ENCODE measurements at regions not wholly inside any gene's neighbourhood (a gene's known extent, or its start where the extent isn't known, plus 50 kb on each side); places are given as distances from the start of the nearest gene placed in this dataset.

DNA sequence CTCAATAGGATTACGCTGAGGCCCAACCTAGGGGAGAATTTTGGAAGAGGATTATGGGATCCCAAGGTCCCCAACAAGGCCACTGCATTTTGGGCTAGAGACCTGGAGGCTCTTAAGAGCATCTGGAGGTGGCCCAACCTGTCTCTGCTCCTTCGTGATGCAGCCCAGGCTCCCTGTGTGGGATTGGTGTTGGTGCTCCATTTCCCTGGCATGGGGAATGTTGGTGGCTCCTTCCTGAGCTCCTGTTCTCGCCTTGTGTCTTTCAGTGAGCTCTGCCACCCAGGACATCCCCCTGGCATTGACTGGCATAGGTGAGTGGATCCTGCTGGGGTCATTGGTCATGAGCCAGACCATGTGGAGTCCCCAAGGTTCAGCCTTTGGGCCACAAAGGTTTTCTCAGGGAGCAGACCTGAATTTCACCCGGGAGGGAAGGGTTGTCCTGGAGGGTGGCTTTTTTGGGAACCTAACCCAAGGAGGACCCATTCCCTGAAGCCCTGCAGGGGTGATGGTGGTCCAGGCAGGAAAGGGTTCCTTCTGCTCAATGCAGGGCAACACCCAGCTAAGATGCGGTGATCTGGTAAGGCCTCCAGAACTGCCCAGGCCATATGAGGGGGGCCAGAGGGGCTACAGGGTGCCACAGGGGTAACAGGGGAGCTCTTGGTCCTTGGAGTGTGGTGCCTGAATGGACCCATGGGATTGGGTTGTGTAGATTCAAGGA lies 202.5 kb downstream of the UBE3A start:
- no peak overlapping the region for H2BK15ac ChIP-seq (ENCODE audit: low read length)
- ChIA-PET CTCF (ENCODE audit: partially characterized antibody) (interaction anchor here (0.6 kb wide), 1 partner anchor 10 kb away, joined by 3 read pairs; no protein-coding TSS in a partner anchor), POLR2A (ENCODE audit: partially characterized antibody) (no interaction called here)
- H3K79me2 ChIP-seq (ENCODE audit: control insufficient read depth in 1 of 2, insufficient read depth in 2 of 2, low read length in 2 of 2): no peaks in the 10 kb centered on the region
- H4K5ac ChIP-seq (ENCODE audit: insufficient read length, low read depth, low read length): no peak overlapping the region
- no peak overlapping the region for H3K14ac ChIP-seq (ENCODE audit: insufficient read length)
- no peak overlapping the region for H2BK20ac ChIP-seq (ENCODE audit: low read length)
- H2BK12ac ChIP-seq (ENCODE audit: low read depth, low read length): no peak overlapping the region
- no peak overlapping the region for H2BK5ac ChIP-seq (ENCODE audit: low read depth, low read length)
- WGBS, 2 experiments (ENCODE audit: extremely low coverage in 1 of 2, insufficient coverage in 1 of 2, insufficient read length in 1 of 2, insufficient replicate concordance in 2 of 2, low coverage in 1 of 2, low lambda C conversion rate in 2 of 2, missing lambda C conversion rate in 1 of 2): 80% methylated on average over 5 of the region's 5 CpGs; no CpG with 5 or more reads in 1 of the 2 experiments
- H3K27me3 ChIP-seq (replicated peaks in 1 of 4; ENCODE audit: control insufficient read depth in 3 of 4, extremely low read depth in 1 of 4, insufficient read depth in 3 of 4, low read length in 3 of 4): no peaks in the 10 kb centered on the region
- no peak overlapping the region for H2AFZ ChIP-seq (ENCODE audit: low read length)
- no peak overlapping the region for H3K56ac ChIP-seq (replicated peaks; ENCODE audit: insufficient read length, low read depth, low read length)
- H3K4me2 ChIP-seq (ENCODE audit: insufficient read depth in 1 of 2, low read depth in 2 of 2, low read length in 2 of 2): no peak overlapping the region
- H4K8ac ChIP-seq (ENCODE audit: extremely low read depth, insufficient read depth, low read length): no peak overlapping the region
- H3K4ac ChIP-seq (replicated peaks; ENCODE audit: insufficient read length, low read depth, low read length): no peak overlapping the region
- H3K36me3 ChIP-seq (ENCODE audit: control insufficient read depth in 2 of 4, insufficient read depth in 4 of 4, low read length in 3 of 4): no peaks in the 10 kb centered on the region
- H3K23ac ChIP-seq (ENCODE audit: insufficient read length): no peak overlapping the region
- DNase-seq (ENCODE audit: low read depth in 1 of 2, low spot score in 2 of 2) (no peak), FAIRE-seq (no peak)
- no peak overlapping the region for H2AK5ac ChIP-seq (ENCODE audit: low read depth, low read length)
- H4K20me1 ChIP-seq (replicated peaks in 1 of 2; ENCODE audit: control insufficient read depth in 1 of 2, insufficient read depth in 2 of 2, low read length in 2 of 2): no peaks in the 10 kb centered on the region
- H2BK120ac ChIP-seq (replicated peaks; ENCODE audit: low read depth, low read length): no peak overlapping the region
- H3K27ac ChIP-seq (ENCODE audit: low read depth, low read length): no peak overlapping the region
- H3K79me1 ChIP-seq (ENCODE audit: low read depth, low read length): no peaks in the 10 kb centered on the region
- no peaks in the 10 kb centered on the region for H3K4me1 ChIP-seq (replicated peaks in 1 of 4; ENCODE audit: control insufficient read depth in 3 of 4, insufficient read depth in 4 of 4, low read length in 3 of 4)
- peaks cover 75 to 100% of the 10 kb centered on the region in 2 experiments for H3K9me3 ChIP-seq (ENCODE audit: insufficient read depth in 2 of 2, low read depth in 1 of 2, low read length in 1 of 2)
- no peak overlapping the region for H4K91ac ChIP-seq (replicated peaks; ENCODE audit: insufficient read length, low read length)
- H3K18ac ChIP-seq (ENCODE audit: extremely low read depth, low read length): no peak overlapping the region
- H3K4me3 ChIP-seq (ENCODE audit: extremely low read depth in 1 of 4, insufficient read depth in 2 of 4, low read depth in 3 of 4, low read length in 4 of 4): no peak overlapping the region
- no peak overlapping the region for H3K9ac ChIP-seq (replicated peaks in 1 of 4; ENCODE audit: extremely low read depth in 1 of 4, low read depth in 3 of 4, low read length in 3 of 4)
- H3K23me2 ChIP-seq (ENCODE audit: low read depth, low read length): no peaks in the 10 kb centered on the region
- TF ChIP-seq JUN (IDR thresholded peaks at IDR 0.05; ENCODE audit: low read depth, low read length) (no peak), CEBPB (IDR thresholded peaks at IDR 0.05; ENCODE audit: low read depth, low read length) (no peak), TEAD4 (IDR thresholded peaks at IDR 0.05; ENCODE audit: low read depth, low read length) (no peak)
